HEK293T (cell line): ENCODE measurements at regions not wholly inside any gene's neighbourhood (a gene's known extent, or its start where the extent isn't known, plus 50 kb on each side); places are given as distances from the start of the nearest gene placed in this dataset.
A peak's percentile ranks its signal among the peaks of the same experiment; 100 is the strongest.

ENCODE experiments used
- CTCF ChIA-PET: fragments of 350-600 bp; formaldehyde crosslinking; extraction: SDS; loops from one replicate; lab custom pipeline; 2021; ENCODE audit warnings: antibody characterized with exemption, inconsistent platforms; lab: Yijun Ruan, JAX
- POLR2A ChIA-PET: fragments of 350-600 bp; formaldehyde crosslinking; extraction: SDS; loops from one replicate; lab custom pipeline; 2020; ENCODE audit warnings: antibody characterized with exemption, inconsistent platforms; lab: Yijun Ruan, JAX
- DNase-seq: peaks from one replicate; pipeline ENCODE4 v3.0.0; 2012; ENCODE audit warnings: mixed read lengths; ENCODE audit errors: extremely low spot score
- ARNT ChIP-seq: fragments of 450-650 bp; IDR thresholded peaks from 2 replicates; pipeline ENCODE4 v1.6.1; 2017; ENCODE audit warnings: mild to moderate bottlenecking
- BHLHE40 ChIP-seq: fragments of 450-650 bp; IDR thresholded peaks from 2 replicates; pipeline ENCODE4 v1.6.1; 2016; ENCODE audit warnings: mild to moderate bottlenecking, moderate library complexity, borderline replicate concordance
- CTBP1 ChIP-seq: fragments of 450-650 bp; IDR thresholded peaks from 2 replicates; pipeline ENCODE4 v1.6.1; 2016; ENCODE audit warnings: borderline replicate concordance
- ELF4 ChIP-seq: fragments of 450-650 bp; IDR thresholded peaks from 2 replicates; pipeline ENCODE4 v1.6.1; 2017; ENCODE audit warnings: antibody characterized with exemption
- FOXA1 ChIP-seq: fragments of 450-650 bp; IDR thresholded peaks from 2 replicates; pipeline ENCODE4 v1.6.1; 2016; ENCODE audit warnings: mild to moderate bottlenecking
- FOXK2 ChIP-seq: fragments of 450-650 bp; IDR thresholded peaks from 2 replicates; pipeline ENCODE4 v1.6.1; 2016; ENCODE audit warnings: mild to moderate bottlenecking
- FOXM1 ChIP-seq: fragments of 450-650 bp; IDR thresholded peaks from 2 replicates; pipeline ENCODE4 v1.6.1; 2017; ENCODE audit warnings: mild to moderate bottlenecking, borderline replicate concordance
- HDGF ChIP-seq: fragments of 450-650 bp; IDR thresholded peaks from 2 replicates; pipeline ENCODE4 v1.6.1; 2017; ENCODE audit warnings: antibody characterized with exemption, borderline replicate concordance
- L3MBTL2 ChIP-seq: fragments of 450-650 bp; conservative IDR thresholded peaks from 2 replicates; pipeline ENCODE4 v1.6.1; 2016; ENCODE audit warnings: mild to moderate bottlenecking
- LEF1 ChIP-seq: fragments of 450-650 bp; IDR thresholded peaks from 2 replicates; pipeline ENCODE4 v1.6.1; 2017; ENCODE audit warnings: mild to moderate bottlenecking, borderline replicate concordance
- NFRKB ChIP-seq: fragments of 450-650 bp; IDR thresholded peaks from 2 replicates; pipeline ENCODE4 v1.6.1; 2016; ENCODE audit warnings: mild to moderate bottlenecking, moderate library complexity
- SP1 ChIP-seq: fragments of 450-650 bp; IDR thresholded peaks from 2 replicates; pipeline ENCODE4 v1.6.1; 2017
- SUZ12 ChIP-seq: fragments of 450-650 bp; IDR thresholded peaks from 2 replicates; pipeline ENCODE4 v1.6.1; 2016; ENCODE audit warnings: mild to moderate bottlenecking
- TARDBP ChIP-seq: fragments of 450-650 bp; IDR thresholded peaks from 2 replicates; pipeline ENCODE4 v1.6.1; 2016
- ZNF384 ChIP-seq: fragments of 450-650 bp; IDR thresholded peaks from 2 replicates; pipeline ENCODE4 v1.6.1; 2016
- TF ChIP-seq, protein P1 (sequence below): fragments of 450-650 bp; IDR thresholded peaks from 2 replicates; pipeline ENCODE4 v1.6.1; 2016

DNA sequence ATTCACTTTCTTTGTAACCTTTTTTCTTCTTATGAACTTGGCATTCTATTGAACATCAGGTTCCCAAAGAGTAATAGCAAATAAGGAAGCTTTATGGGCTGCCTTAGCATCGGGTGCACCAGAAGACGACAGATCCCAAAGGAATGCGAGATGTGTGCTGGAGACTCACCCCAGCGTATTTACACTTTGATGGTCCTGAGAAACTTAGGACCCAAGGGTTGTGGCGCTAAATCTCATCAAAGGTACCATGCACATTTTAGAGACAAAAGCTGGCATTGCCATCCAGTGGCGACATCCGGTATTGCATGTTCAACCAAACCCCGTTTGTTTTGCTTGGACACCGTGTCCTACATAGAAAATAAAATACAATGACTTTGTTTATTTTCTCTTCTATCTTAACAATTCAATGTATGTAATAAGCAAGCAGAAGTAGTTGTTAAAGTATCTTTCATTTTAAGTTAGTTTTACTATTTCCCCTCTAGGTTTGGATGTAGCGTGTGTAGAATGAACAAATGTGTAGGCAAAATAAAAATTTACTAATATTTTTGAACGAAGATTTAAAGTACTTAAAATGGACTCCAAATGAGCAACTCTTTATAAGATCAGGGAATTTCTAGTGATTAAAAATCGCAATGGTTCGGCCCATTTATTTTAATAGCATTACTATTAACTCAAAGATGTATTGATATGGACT is 1154.8 kb downstream of the GATA3 start:
- DNase-seq, result peak; percentile 63
- CTCF ChIA-PET, result interaction anchor here (1.2 kb wide), 1 partner anchor 96 kb away, joined by 3 read pairs; no protein-coding TSS in a partner anchor
- POLR2A ChIA-PET, result no interaction called here
- no peak; the same call in 1 of the 2 replicates for TF ChIP-seq ZNF384
- TF ChIP-seq SUZ12, result no peak
- no peak for TF ChIP-seq NFRKB
- no peak for TF ChIP-seq FOXM1
- no peak for TF ChIP-seq CTBP1
- no peak for TF ChIP-seq LEF1
- TF ChIP-seq ARNT, result no peak
- TF ChIP-seq FOXA1, result no peak
- no peak for TF ChIP-seq HDGF
- no peak for TF ChIP-seq BHLHE40
- TF ChIP-seq ELF4, result no peak
- TF ChIP-seq, protein P1, sequence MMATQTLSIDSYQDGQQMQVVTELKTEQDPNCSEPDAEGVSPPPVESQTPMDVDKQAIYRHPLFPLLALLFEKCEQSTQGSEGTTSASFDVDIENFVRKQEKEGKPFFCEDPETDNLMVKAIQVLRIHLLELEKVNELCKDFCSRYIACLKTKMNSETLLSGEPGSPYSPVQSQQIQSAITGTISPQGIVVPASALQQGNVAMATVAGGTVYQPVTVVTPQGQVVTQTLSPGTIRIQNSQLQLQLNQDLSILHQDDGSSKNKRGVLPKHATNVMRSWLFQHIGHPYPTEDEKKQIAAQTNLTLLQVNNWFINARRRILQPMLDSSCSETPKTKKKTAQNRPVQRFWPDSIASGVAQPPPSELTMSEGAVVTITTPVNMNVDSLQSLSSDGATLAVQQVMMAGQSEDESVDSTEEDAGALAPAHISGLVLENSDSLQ, result no peak
- no peak for TF ChIP-seq SP1
- TF ChIP-seq FOXK2, result no peak
- TF ChIP-seq L3MBTL2, result no peak
- TF ChIP-seq TARDBP, result no peak

DNA sequence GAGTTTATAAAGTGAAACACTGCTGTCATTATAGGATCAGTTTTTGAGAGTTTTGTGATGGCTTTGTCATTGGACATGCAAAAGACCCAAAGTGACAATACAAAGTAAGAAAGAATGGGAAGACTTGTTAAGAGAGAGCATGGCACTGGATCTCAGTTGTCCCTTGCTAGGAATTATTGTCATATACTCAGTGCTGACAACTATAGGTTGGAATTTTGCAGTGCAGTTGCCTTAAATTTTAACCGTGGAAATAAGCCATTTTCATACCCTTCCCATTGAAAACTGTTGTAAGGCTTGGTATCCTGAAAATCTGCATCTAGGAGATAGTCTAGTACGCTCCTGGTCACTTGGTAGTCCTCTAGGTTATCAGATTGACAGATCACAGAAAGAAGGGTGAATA is 1156.7 kb downstream of the GATA3 start:
- DNase-seq, result peak; percentile 11
- ChIA-PET CTCF (no interaction called here), POLR2A (no interaction called here)
- no peak for TF ChIP-seq CTBP1
- TF ChIP-seq, protein P1, result no peak
- no peak for TF ChIP-seq LEF1
- no peak for TF ChIP-seq HDGF
- TF ChIP-seq SP1, result no peak
- no peak for TF ChIP-seq ELF4
- TF ChIP-seq ARNT, result no peak
- TF ChIP-seq FOXA1, result no peak
- TF ChIP-seq SUZ12, result no peak
- TF ChIP-seq FOXK2, result no peak
- no peak for TF ChIP-seq NFRKB

DNA sequence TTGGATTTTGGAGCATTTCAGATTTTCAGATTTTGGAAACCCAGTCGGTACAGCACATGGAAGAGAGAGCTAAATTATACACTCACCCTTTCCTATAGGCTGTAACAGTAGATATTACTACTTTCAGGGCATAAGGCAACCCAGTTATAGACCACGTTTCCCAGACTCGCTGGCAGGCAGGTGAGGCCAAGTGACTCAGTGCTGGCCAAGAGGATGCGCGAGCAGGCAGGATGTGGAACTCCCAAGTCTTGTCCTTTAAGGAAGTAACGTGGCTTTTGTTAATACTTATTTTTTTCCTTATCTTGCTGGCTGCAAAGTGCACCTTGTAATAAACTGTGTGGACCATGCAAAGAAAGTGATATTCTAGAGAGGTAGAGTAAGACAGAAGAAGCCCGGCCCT is 1160.1 kb downstream of the GATA3 start:
- DNase-seq, result no peak
- CTCF ChIA-PET, result no interaction called here
- POLR2A ChIA-PET, result no interaction called here
- TF ChIP-seq ZNF384 (no peak), SUZ12 (no peak), CTBP1 (no peak), SP1 (no peak), ARNT (no peak), FOXM1 (no peak), BHLHE40 (no peak), FOXK2 (no peak), LEF1 (no peak), L3MBTL2 (no peak), FOXA1 (no peak), ELF4 (no peak), NFRKB (no peak), HDGF (no peak)
- TF ChIP-seq, protein P1, result no peak

DNA sequence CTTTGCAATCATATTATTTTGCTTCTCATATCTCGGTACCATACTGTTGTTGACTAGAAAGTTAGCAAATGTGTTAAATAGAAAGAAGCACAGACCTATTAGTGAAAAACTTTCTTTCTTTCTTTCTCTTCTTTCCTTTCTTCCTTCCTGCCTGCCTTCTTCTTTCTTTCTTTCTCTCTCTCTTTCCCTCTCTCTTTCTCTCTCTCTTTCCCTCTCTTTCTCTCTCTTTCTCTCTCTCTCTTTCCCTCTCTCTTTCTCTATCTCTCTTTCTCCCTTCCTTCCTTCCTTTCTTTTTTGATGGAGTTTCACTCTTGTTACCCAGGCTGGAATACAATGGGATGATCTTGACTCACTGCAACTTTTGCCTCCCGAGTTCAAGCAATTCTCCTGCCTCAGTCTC is 1160.6 kb downstream of the GATA3 start:
- ChIA-PET CTCF (no interaction called here), POLR2A (no interaction called here)
- no peak for DNase-seq
- TF ChIP-seq NFRKB, result no peak
- no peak for TF ChIP-seq ELF4
- no peak for TF ChIP-seq LEF1

DNA sequence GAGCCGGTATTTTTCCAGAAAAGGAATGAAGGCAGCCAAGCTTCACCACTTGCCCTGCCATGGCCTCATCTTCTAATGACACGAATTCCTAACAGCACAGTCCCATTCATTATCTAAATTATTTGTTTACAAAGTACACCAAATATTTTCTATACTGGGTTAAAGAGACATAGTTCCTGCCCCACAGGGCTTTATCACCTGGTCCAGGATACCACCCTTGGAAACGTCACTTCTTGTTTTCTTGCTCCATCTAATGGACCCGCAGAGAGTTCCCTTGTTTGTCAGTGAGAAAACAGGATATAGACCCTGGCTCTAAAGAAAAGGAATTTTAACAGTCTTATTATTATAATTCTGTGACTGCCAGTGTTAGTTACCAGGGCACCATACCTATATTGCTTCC is 1165.4 kb downstream of the GATA3 start:
- DNase-seq, result no peak
- ChIA-PET CTCF (no interaction called here), POLR2A (no interaction called here)
- no peak for TF ChIP-seq BHLHE40
- no peak for TF ChIP-seq CTBP1
- TF ChIP-seq SP1, result no peak
- no peak for TF ChIP-seq TARDBP
- TF ChIP-seq ELF4, result no peak
- TF ChIP-seq SUZ12, result no peak
- TF ChIP-seq LEF1, result no peak
- TF ChIP-seq, protein P1, result no peak
- no peak for TF ChIP-seq ARNT
- no peak for TF ChIP-seq NFRKB

DNA sequence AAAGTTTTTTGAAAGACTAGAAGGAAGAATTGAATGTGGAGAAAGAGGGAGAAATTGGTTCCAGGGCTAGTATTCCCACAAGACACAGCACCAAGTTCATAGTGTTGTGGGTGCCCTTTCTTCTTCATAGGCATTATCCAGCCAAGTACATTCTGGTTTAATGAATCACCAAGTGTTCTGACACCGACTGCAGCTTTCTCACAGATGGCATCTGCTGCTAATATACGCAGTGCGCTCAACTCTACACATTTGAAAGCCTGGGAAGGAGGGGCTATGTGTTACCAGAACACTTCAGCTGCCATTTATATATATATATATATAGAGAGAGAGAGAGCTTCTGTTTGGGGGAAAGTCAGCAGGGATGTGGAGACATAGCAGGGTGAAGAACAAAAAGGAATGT is 1168.4 kb downstream of the GATA3 start:
- TF ChIP-seq SP1 (no peak), HDGF (no peak), ELF4 (no peak), ZNF384 (no peak)
- TF ChIP-seq, protein P1, result no peak
- no peak for DNase-seq
- ChIA-PET CTCF (no interaction called here), POLR2A (no interaction called here)
